ENCODE measurements at regions not wholly inside any gene's neighbourhood (a gene's known extent, or its start where the extent isn't known, plus 50 kb on each side); places are given as distances from the start of the nearest gene placed in this dataset.

DNA sequence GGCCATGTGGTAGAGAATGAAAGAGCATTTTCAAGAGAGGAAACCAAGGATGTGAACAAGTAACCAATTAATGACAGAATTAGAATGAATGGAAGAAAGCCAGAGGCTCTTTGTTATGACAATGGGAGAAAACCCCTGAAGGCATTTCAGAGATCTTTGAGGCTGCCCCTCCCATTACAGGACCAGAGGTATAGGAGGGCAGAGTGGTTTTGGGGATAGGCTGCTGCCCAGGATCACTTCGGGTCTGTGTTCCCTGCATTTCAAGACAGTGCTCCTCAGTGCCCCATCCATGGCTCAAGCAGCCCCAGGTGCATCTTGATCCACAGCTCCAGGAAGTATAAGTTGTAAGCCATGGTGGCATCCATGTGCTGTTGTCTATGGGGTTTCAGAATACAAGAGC is 124.0 kb upstream of the HPF1 start:
- Histone ChIP-seq H4K5ac (ENCODE audit: insufficient read length, low read depth, low read length) (no peak overlapping the region), H3K18ac (ENCODE audit: extremely low read depth, low read length) (no peak overlapping the region), H4K91ac (replicated peaks; ENCODE audit: insufficient read length, low read length) (no peak overlapping the region), H2BK5ac (ENCODE audit: low read depth, low read length) (no peak overlapping the region), H2BK20ac (ENCODE audit: low read length) (no peak overlapping the region), H3K14ac (ENCODE audit: insufficient read length) (no peak overlapping the region), H3K9ac (replicated peaks in 1 of 4; ENCODE audit: extremely low read depth in 1 of 4, low read depth in 3 of 4, low read length in 3 of 4) (no peak overlapping the region), H3K27me3 (replicated peaks in 1 of 4; ENCODE audit: control insufficient read depth in 3 of 4, extremely low read depth in 1 of 4, insufficient read depth in 3 of 4, low read length in 3 of 4) (no peaks in the 10 kb centered on the region), H3K4me3 (ENCODE audit: extremely low read depth in 1 of 4, insufficient read depth in 2 of 4, low read depth in 3 of 4, low read length in 4 of 4) (no peak overlapping the region), H3K23ac (ENCODE audit: insufficient read length) (no peak overlapping the region), H3K27ac (ENCODE audit: low read depth, low read length) (no peak overlapping the region), H4K8ac (ENCODE audit: extremely low read depth, insufficient read depth, low read length) (no peak overlapping the region), H2BK12ac (ENCODE audit: low read depth, low read length) (no peak overlapping the region), H3K4me1 (replicated peaks in 1 of 4; ENCODE audit: control insufficient read depth in 3 of 4, insufficient read depth in 4 of 4, low read length in 3 of 4) (peaks cover 0 to 9% (median 1%) of the 10 kb centered on the region in 4 experiments; a peak in 3 of 7 replicates), H3K23me2 (ENCODE audit: low read depth, low read length) (no peaks in the 10 kb centered on the region), H3K79me2 (ENCODE audit: control insufficient read depth in 1 of 2, insufficient read depth in 2 of 2, low read length in 2 of 2) (no peaks in the 10 kb centered on the region), H2AK5ac (ENCODE audit: low read depth, low read length) (no peak overlapping the region), H3K79me1 (ENCODE audit: low read depth, low read length) (no peaks in the 10 kb centered on the region), H3K4me2 (ENCODE audit: insufficient read depth in 1 of 2, low read depth in 2 of 2, low read length in 2 of 2) (0 out of 4 replicates have a peak overlapping the region, but pooled peaks of 1 of the 2 experiments have one; percentile 8), H3K4ac (replicated peaks; ENCODE audit: insufficient read length, low read depth, low read length) (no peak overlapping the region), H2BK15ac (ENCODE audit: low read length) (no peak overlapping the region), H3K56ac (replicated peaks; ENCODE audit: insufficient read length, low read depth, low read length) (no peak overlapping the region), H2BK120ac (replicated peaks; ENCODE audit: low read depth, low read length) (no peak overlapping the region), H2AFZ (ENCODE audit: low read length) (no peak overlapping the region), H4K20me1 (replicated peaks in 1 of 2; ENCODE audit: control insufficient read depth in 1 of 2, insufficient read depth in 2 of 2, low read length in 2 of 2) (no peaks in the 10 kb centered on the region), H3K9me3 (ENCODE audit: insufficient read depth in 2 of 2, low read depth in 1 of 2, low read length in 1 of 2) (no peaks in the 10 kb centered on the region), H3K36me3 (ENCODE audit: control insufficient read depth in 2 of 4, insufficient read depth in 4 of 4, low read length in 3 of 4) (no peaks in the 10 kb centered on the region)
- ChIA-PET POLR2A (ENCODE audit: partially characterized antibody) (no interaction called here), CTCF (ENCODE audit: partially characterized antibody) (interaction anchor here (1.3 kb wide), 1 partner anchor 71 kb away, joined by 4 read pairs; no protein-coding TSS in a partner anchor)
- no peak for FAIRE-seq
- no peak for DNase-seq (ENCODE audit: low read depth in 1 of 2, low spot score in 2 of 2)
- WGBS, 2 experiments (ENCODE audit: extremely low coverage in 1 of 2, insufficient coverage in 1 of 2, insufficient read length in 1 of 2, insufficient replicate concordance in 2 of 2, low coverage in 1 of 2, low lambda C conversion rate in 2 of 2, missing lambda C conversion rate in 1 of 2): 70% methylated on average over 1 of the region's 1 CpG; no CpG with 5 or more reads in 1 of the 2 experiments
- TF ChIP-seq, protein P1, sequence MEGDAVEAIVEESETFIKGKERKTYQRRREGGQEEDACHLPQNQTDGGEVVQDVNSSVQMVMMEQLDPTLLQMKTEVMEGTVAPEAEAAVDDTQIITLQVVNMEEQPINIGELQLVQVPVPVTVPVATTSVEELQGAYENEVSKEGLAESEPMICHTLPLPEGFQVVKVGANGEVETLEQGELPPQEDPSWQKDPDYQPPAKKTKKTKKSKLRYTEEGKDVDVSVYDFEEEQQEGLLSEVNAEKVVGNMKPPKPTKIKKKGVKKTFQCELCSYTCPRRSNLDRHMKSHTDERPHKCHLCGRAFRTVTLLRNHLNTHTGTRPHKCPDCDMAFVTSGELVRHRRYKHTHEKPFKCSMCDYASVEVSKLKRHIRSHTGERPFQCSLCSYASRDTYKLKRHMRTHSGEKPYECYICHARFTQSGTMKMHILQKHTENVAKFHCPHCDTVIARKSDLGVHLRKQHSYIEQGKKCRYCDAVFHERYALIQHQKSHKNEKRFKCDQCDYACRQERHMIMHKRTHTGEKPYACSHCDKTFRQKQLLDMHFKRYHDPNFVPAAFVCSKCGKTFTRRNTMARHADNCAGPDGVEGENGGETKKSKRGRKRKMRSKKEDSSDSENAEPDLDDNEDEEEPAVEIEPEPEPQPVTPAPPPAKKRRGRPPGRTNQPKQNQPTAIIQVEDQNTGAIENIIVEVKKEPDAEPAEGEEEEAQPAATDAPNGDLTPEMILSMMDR (IDR thresholded peaks at IDR 0.05; ENCODE audit: control extremely low read depth in 1 of 3, insufficient read depth in 1 of 3, low read depth in 1 of 3, low read length in 3 of 3): no peak
- TF ChIP-seq TEAD4 (IDR thresholded peaks at IDR 0.05; ENCODE audit: low read depth, low read length) (no peak), POLR2AphosphoS5 (IDR thresholded peaks at IDR 0.05; ENCODE audit: low read depth, low read length) (no peak), KDM4A (IDR thresholded peaks at IDR 0.05; ENCODE audit: low read depth, low read length, severe bottlenecking) (no peak), CHD1 (IDR thresholded peaks at IDR 0.05; ENCODE audit: low read depth, low read length) (no peak), KDM5A (IDR thresholded peaks at IDR 0.05; ENCODE audit: low read length) (no peak), SP4 (IDR thresholded peaks at IDR 0.05; ENCODE audit: low read length) (no peak), CTBP2 (IDR thresholded peaks at IDR 0.05; ENCODE audit: borderline replicate concordance, insufficient read depth, insufficient read length, low read length) (no peak), TAF1 (IDR thresholded peaks at IDR 0.05; ENCODE audit: low read depth, low read length) (no peak)
- TF ChIP-seq, protein P2, sequence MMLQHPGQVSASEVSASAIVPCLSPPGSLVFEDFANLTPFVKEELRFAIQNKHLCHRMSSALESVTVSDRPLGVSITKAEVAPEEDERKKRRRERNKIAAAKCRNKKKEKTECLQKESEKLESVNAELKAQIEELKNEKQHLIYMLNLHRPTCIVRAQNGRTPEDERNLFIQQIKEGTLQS (IDR thresholded peaks at IDR 0.05; ENCODE audit: insufficient read depth, low read depth, low read length): no peak

All from H1 (cell line).